HG03103 (cell line): ENCODE measurements at regions not wholly inside any gene's neighbourhood (a gene's known extent, or its start where the extent isn't known, plus 50 kb on each side); places are given as distances from the start of the nearest gene placed in this dataset.
"Not testable (repeated sequence)": the region's sequence is repeated elsewhere in the genome, so short reads cannot be mapped to it uniquely, and the experiment has no call there.

Experiments used
- ATAC-seq: cut with Tn5 transposase; IDR thresholded peaks from one replicate; pipeline ENCODE4 v1.9.1; 2021; ENCODE audit warnings: low read depth; ENCODE audit not compliant: unreplicated experiment

DNA sequence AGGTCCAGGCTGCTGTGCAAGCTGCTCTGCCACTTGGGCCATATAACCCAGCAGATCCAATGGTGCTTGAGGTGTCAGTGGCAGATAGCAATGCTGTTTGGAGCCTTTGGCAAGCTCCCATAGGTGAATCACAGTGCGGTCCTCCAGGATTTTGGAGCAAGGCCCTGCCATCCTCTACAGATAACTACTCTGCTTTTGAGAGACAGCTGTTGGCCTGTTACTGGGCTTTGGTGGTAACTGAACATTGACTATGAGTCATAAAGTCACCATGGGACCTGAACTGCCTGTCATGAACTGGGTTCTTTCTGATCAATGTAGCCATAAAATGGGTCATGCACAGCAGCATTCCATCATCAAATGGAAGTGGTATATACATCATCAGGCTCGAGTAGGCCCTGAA, 92.0 kb upstream of the IGLL5 start:
- not testable (repeated sequence) for ATAC-seq

GRCh38 chr22:22796724-22797123, 90.9 kb upstream of the IGLL5 start:
- ATAC-seq: no peak

DNA sequence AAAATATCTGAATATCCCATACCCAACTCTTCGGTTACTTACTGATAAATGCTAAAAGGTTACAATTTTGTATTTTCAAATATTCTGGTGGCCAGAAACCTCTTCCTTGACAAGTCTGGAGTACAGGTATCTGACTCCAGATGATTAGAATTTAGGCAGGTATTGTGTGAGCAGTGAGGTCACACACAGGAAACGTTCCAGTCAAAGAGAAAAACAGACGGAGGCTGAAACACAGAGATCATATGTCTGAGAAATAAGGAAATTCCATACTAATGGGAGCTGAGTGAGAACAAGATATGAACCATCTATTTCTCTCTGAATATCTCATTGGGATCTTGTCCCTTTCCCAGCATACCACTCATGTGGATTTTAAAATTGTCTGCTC, 89.4 kb upstream of the IGLL5 start:
- ATAC-seq: no peak

DNA sequence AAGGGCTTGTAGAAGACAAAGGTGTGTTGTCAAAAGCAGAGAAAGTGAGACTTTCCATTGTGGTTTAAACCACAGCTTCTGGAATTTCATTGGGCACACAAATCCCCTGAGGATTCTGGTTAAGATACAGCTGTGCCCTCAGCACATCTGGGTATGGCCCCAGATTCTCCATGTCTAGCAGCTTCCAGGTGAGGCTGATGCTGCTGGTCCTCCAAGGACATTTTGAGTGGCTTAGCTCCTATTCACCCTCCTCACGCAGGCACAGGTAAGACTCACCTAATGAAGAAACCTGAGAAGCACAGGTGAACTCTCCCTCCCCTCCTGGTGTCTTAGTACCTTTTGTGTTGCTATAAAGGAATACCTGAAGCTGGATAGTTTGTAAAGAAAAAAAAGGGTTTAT, 88.9 kb upstream of the IGLL5 start:
- no peak for ATAC-seq

- ATAC-seq: no peak
Measured at GRCh38 chr22:22799561-22799960, 88.1 kb upstream of the IGLL5 start.

- ATAC-seq: no peak
Measured at GRCh38 chr22:22800716-22801115, 86.9 kb upstream of the IGLL5 start.

- ATAC-seq: no peak
Measured at GRCh38 chr22:22802339-22802970, 85.2 kb upstream of the IGLL5 start.

DNA sequence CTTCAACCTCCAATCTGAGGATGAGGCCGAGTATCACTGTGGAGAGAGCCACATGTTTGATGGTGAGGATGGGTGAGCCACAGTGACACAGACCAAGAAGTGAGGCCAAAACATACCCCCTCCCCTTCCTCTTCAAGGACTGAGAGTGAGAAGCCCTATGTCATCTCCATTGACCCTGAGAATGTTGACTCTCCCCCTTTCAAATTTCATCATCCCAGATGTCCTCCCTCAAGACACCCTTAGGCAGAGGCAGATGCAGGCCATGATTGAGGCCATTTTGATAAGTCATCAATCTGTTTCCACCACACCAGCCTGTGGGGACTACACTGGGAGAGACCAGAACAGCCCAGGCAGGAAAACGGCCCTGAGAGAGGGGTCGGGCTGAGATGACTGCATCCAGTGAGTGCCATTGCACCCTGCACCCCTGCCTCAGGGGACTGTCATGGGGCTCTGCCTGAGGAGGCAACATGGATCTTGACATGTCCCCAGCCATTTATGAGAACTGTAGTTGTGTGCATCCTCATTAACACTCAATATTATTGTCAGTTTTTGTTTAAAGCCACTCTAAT, 84.2 kb upstream of the IGLL5 start:
- no peak for ATAC-seq

GRCh38 chr22:22810018-22810427, 77.6 kb upstream of the IGLL5 start:
- ATAC-seq: no peak

DNA sequence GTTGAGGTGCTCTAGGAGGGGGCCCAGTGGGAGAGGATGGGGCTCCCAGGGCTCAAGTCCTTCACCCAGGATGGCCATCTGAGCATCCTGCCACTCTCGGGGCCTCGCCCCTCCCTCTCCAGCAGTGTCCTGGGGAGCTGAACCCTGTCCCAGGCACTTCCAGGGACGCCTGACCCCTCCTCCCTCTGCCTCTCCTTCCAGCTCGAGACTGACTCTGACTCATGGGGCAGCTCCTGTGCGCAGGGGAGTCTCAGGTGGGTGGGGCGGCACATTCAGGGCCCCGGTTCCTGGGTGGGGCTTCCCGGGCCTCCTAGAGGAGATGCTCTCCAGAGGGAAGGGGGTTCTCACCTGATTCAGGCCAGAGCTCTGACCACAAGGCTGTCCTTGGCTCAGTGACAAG, 77.1 kb upstream of the IGLL5 start:
- ATAC-seq: no peak

GRCh38 chr22:22811016-22812009, 76.3 kb upstream of the IGLL5 start:
- ATAC-seq: no peak

- no peak for ATAC-seq
Measured at GRCh38 chr22:22812031-22812905, 75.3 kb upstream of the IGLL5 start.

GRCh38 chr22:22813126-22814075, 74.2 kb upstream of the IGLL5 start:
- ATAC-seq: no peak

GRCh38 chr22:22814666-22815396, 72.8 kb upstream of the IGLL5 start:
- no peak for ATAC-seq

DNA sequence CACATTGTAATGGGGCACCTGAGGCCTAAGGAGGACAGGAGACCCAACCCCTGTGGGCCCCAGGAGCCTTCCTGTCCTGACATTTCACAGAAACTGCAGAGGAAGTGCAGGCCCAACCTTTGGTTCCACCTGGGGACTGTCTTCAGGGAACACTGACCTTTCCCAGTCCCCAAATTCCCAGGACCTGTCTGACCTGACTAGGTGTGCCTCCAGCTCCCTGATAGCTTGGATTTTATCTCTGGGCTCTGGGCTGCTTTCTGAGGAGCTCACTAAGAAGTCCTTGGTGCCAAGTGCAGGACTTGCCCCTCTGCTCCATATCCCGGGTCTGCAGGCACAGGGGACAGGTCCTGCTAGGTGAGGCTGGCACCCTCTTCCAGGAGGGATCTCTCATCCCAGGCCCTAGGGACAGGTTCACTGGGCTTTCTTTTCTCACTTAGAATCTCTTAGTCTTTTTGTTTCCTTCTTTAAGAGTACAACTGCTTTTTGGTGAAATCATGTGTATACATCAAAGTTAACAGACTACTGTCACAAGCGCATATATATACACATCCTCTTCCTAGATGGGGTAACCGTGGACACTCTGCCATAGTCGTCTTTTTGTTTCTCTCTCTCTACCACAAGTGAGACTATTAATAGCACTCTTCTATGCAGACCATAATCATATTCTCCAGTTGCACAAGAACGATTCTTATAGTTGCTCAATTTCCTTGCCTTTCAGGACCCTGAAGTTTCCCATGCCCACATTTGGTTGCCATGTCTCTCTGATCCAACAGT, 72.0 kb upstream of the IGLL5 start:
- ATAC-seq: no peak

DNA sequence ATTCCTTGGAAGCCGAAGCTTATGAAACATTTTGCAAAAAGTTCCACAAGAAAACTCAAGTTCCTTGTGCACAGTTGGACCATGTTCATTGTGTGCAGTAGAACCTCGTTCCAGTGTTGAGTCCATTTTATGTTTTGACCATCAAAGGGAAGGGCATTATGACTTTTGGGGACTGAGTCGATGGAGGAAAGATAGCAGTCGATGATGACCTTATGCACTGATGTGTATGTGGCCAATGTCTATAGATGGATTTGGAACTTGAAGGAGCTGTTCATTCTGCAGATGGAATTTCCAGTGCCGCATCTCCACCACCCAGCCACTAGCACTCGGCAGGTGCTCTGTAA, 71.5 kb upstream of the IGLL5 start:
- ATAC-seq: no peak

- ATAC-seq: no peak
Measured at GRCh38 chr22:22816766-22817410, 70.7 kb upstream of the IGLL5 start.
